Tibial nerve (tissue), 4 donors: ENCODE measurements at regions not wholly inside any gene's neighbourhood (a gene's known extent, or its start where the extent isn't known, plus 50 kb on each side); places are given as distances from the start of the nearest gene placed in this dataset.
"Not testable (repeated sequence)": the region's sequence is repeated elsewhere in the genome, so short reads cannot be mapped to it uniquely, and the experiment has no call there.

ENCODE experiments used
- DNase-seq, 2 donors: peaks; one replicate each; pipeline ENCODE4 v3.0.0-alpha.2; 2019; ENCODE audit warnings: low spot score in 2 of 2
- H3K27ac ChIP-seq, 4 donors: fragments of 200-600 bp; sonication (generic) in 3 of 4; one replicate each; pipeline ENCODE4 v1.5.1; 2017 to 2019; ENCODE audit warnings: mild to moderate bottlenecking in 1 of 4
- H3K27me3 ChIP-seq, 2 donors: fragments of 200-600 bp; sonication (generic) in 1 of 2; one replicate each; pipeline versions ENCODE4 v1.5.1 to v1.6.0; 2017 to 2019
- H3K36me3 ChIP-seq, 3 donors: fragments of 200-600 bp; sonication (generic); one replicate each; pipeline ENCODE4 v1.5.1; 2018 to 2019
- H3K4me1 ChIP-seq, 4 donors: fragments of 200-600 bp; sonication (generic) in 3 of 4; one replicate each; pipeline ENCODE4 v1.5.1; 2017 to 2019
- H3K4me3 ChIP-seq, 4 donors: fragments of 200-600 bp; sonication (generic) in 3 of 4; one replicate each; pipeline ENCODE4 v1.5.1; 2017 to 2019; ENCODE audit warnings: mild to moderate bottlenecking in 1 of 4, moderate library complexity in 1 of 4
- H3K9me3 ChIP-seq, 4 donors: fragments of 200-600 bp; sonication (generic) in 3 of 4; one replicate each; pipeline ENCODE4 v1.5.1; 2017 to 2019
- CTCF ChIP-seq, 5 experiments: fragments of 200-600 bp in 3 of 5; fragments of 450-650 bp in 2 of 5; sonication (generic) in 3 of 5; IDR thresholded peaks; one replicate each; pipeline ENCODE4 v1.5.1; 2016 to 2019; ENCODE audit warnings: antibody characterized with exemption in 5 of 5, mild to moderate bottlenecking in 3 of 5, moderate library complexity in 2 of 5
- EP300 ChIP-seq, 2 donors: sonication (generic); formaldehyde crosslinking; IDR thresholded peaks; one replicate each; pipeline ENCODE4 v1.6.1; 2017; ENCODE audit warnings: antibody characterized with exemption in 2 of 2, mild to moderate bottlenecking in 1 of 2
- POLR2A ChIP-seq, 2 donors: fragments of 450-650 bp; IDR thresholded peaks; one replicate each; pipeline ENCODE4 v1.6.1; 2017; ENCODE audit warnings: antibody characterized with exemption in 2 of 2, mild to moderate bottlenecking in 2 of 2, moderate library complexity in 2 of 2
- WGBS, 2 donors: methylation state at CpG; one replicate each; pipeline ENCODE4 v1.1.5; 2018; 5-methylcytosine and 5-hydroxymethylcytosine counted together

- H3K4me3 ChIP-seq = no peak overlapping the region
- H3K27ac ChIP-seq = no peak overlapping the region
- DNase-seq = no peak
- H3K4me1 ChIP-seq = no peaks in the 10 kb centered on the region
- H3K27me3 ChIP-seq = no peaks in the 10 kb centered on the region
- 75 to 76% methylated on average over 3 of the region's 3 CpGs for WGBS, 2 donors
- H3K9me3 ChIP-seq = no peaks in the 10 kb centered on the region
- TF ChIP-seq POLR2A (IDR thresholded peaks at IDR 0.05) (no peak), CTCF (IDR thresholded peaks at IDR 0.05) (no peak), EP300 (IDR thresholded peaks at IDR 0.05) (no peak)
- no peaks in the 10 kb centered on the region for H3K36me3 ChIP-seq
These were observed 1894.9 kb upstream of the LRRTM1 start for GRCh38 chr2:82199493-82199852.

- Histone ChIP-seq H3K36me3 (no peaks in the 10 kb centered on the region), H3K27me3 (no peaks in the 10 kb centered on the region), H3K9me3 (no peaks in the 10 kb centered on the region), H3K27ac (no peak overlapping the region), H3K4me1 (no peaks in the 10 kb centered on the region), H3K4me3 (no peak overlapping the region)
- no peak for DNase-seq
- WGBS, 2 donors = 86 to 88% methylated on average over 4 of the region's 4 CpGs
- TF ChIP-seq POLR2A (IDR thresholded peaks at IDR 0.05) = no peak
- TF ChIP-seq CTCF (IDR thresholded peaks at IDR 0.05) = no peak
- no peak for TF ChIP-seq EP300 (IDR thresholded peaks at IDR 0.05)
These were observed 1894.4 kb upstream of the LRRTM1 start for GRCh38 chr2:82198809-82199492.

- no peak for DNase-seq
- H3K4me1 ChIP-seq = no peaks in the 10 kb centered on the region
- no peak for TF ChIP-seq CTCF (IDR thresholded peaks at IDR 0.05)
- no peak for TF ChIP-seq EP300 (IDR thresholded peaks at IDR 0.05)
- no peak for TF ChIP-seq POLR2A (IDR thresholded peaks at IDR 0.05)
- no peaks in the 10 kb centered on the region for H3K27me3 ChIP-seq
- H3K9me3 ChIP-seq = no peaks in the 10 kb centered on the region
- H3K36me3 ChIP-seq = no peaks in the 10 kb centered on the region
- H3K4me3 ChIP-seq = no peak overlapping the region
- no peak overlapping the region for H3K27ac ChIP-seq
These were observed 1877.7 kb upstream of the LRRTM1 start for GRCh38 chr2:82182270-82182669.

- H3K9me3 ChIP-seq, H3K36me3 ChIP-seq, H3K27ac ChIP-seq, H3K4me1 ChIP-seq, DNase-seq, H3K27me3 ChIP-seq, H3K4me3 ChIP-seq: not testable (repeated sequence)
- WGBS, 2 donors = 95 to 96% methylated on average over 10 of the region's 10 CpGs
These were observed 1870.7 kb upstream of the LRRTM1 start for GRCh38 chr2:82175210-82175609.

- DNase-seq = no peak
- no peaks in the 10 kb centered on the region for H3K27me3 ChIP-seq
- 73 to 74% methylated on average over 2 of the region's 2 CpGs for WGBS, 2 donors
- TF ChIP-seq EP300 (IDR thresholded peaks at IDR 0.05) (no peak), POLR2A (IDR thresholded peaks at IDR 0.05) (no peak), CTCF (IDR thresholded peaks at IDR 0.05) (no peak)
- H3K4me3 ChIP-seq = no peak overlapping the region
- no peaks in the 10 kb centered on the region for H3K4me1 ChIP-seq
- H3K36me3 ChIP-seq = no peaks in the 10 kb centered on the region
- no peaks in the 10 kb centered on the region for H3K9me3 ChIP-seq
- no peak overlapping the region for H3K27ac ChIP-seq
These were observed 1867.9 kb upstream of the LRRTM1 start for GRCh38 chr2:82172483-82172882.

- 73 to 82% methylated on average over 4 of the region's 4 CpGs for WGBS, 2 donors
- DNase-seq = no peak
- Histone ChIP-seq H3K27ac (no peak overlapping the region), H3K36me3 (no peaks in the 10 kb centered on the region), H3K4me1 (no peaks in the 10 kb centered on the region), H3K4me3 (no peak overlapping the region), H3K27me3 (no peaks in the 10 kb centered on the region), H3K9me3 (no peaks in the 10 kb centered on the region)
- TF ChIP-seq EP300 (IDR thresholded peaks at IDR 0.05) (no peak), CTCF (IDR thresholded peaks at IDR 0.05) (no peak), POLR2A (IDR thresholded peaks at IDR 0.05) (no peak)
These were observed 1864.8 kb upstream of the LRRTM1 start for GRCh38 chr2:82169379-82169778.
